T1000 (cell line): ENCODE measurements at regions not wholly inside any gene's neighbourhood (a gene's known extent, or its start where the extent isn't known, plus 50 kb on each side); places are given as distances from the start of the nearest gene placed in this dataset.

Experiments used
- DNase-seq: peaks from one replicate; lab custom pipeline; 2025; ENCODE audit warnings: mixed read lengths; lab: John Stamatoyannopoulos, UW

DNA sequence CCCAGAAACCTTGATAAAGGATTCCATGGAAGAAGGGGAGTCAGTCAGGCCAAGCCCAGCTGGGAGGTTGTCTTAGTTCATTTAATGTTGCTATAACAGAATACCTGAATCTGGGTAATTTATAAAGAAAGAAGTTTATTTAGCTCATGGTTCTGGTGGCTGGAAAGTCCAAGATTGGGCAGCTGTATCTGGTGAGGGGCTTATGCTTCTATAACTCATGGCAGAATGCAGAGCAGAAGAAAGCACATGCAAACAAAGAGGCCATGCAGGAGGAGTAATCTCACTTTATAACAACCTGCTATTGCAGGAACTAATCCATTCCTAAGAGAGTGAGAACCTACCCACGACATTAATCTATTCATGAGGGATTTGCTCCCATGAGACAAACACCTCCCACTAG, 54.2 kb upstream of the ANKRD1 start:
- DNase-seq = no peak

GRCh38 chr10:90977162-90977854, 56.4 kb upstream of the ANKRD1 start:
- DNase-seq = no peak

DNA sequence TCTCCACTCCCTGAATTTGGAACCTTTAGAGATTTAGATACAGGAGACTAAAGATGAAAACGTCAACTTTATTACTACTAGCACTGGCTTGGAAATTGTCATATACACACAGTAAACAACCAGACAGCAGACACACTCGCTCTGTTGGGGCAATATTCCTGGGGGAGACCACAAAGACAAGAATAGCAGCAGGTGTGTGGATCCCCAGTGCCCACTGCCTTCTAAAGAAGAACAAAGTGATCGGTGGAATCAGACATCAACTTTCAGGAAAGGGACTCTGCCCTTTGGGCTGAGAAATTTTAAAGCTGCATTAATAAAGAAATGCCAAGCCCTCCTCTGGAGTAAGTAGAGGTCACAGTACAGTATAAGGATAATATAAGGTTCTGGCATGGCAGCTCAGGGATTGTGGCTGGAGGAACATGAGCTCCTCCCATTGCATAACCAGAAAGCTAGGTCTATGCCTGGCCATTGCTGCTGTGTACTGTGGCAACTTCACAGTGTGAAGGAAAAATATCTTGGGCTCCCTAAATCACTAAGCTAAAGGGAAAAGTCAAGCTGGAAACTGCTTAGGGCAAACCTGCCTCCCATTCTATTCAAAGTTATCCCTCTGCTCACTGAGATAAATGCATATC, 57.1 kb upstream of the ANKRD1 start:
- DNase-seq = no peak

DNA sequence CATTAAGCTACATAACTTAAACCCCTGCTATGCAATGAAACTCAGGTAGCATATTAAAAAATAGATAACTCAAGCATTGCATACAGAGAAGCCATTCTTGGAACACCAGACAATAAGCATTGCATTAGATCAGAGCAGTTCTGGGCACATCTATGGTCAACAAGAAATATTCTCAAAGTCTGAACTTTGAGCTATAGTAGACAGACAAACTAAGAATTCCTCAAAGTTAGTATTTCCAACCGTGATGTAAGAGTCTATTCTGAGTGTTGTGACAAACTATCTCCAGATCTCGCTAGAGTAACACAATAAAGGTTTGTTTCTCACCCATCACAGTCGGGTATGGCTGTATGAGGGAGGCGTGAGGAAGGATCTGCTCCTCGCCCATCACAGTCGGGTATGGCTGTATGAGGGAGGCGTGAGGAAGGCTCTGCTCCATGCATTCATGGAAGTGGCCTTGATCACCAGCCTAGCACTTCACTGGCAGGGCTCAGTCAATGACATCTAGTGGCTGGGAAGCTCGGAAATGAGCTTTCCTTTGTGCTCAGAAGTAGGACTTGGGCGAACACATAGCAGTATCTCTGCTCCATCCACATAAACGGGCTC, 61.6 kb upstream of the ANKRD1 start:
- no peak for DNase-seq

GRCh38 chr10:90983914-90984549, 63.1 kb upstream of the ANKRD1 start:
- no peak for DNase-seq

GRCh38 chr10:90984898-90985297, 64.0 kb upstream of the ANKRD1 start:
- DNase-seq = no peak

DNA sequence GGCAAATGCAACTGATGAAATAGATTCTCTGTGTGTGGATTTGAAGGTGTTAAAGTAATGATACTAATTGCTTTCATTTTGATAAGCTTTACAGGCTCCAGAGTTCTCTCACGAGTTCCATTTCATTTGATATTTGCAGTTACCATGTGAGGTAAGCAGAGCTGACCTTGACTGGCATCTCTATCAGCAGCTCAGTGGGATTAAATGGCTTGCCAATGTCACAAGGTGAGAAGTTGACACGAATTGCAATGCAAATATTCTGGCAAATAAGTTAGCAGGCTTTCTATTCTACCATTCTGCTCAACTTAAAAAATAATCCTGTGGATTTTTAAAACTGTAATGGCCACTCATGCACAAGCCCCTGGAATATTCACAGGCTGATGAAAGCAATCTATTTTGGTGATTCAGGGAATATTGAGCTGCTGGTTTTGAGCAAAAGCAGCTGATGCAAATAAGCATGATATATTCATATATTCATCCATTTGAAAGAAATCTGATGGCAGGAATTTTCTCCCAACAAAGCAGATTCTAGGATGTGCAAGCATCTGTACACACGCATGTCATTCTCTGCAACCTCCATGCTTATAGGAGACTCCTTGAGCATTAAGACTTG, 64.5 kb upstream of the ANKRD1 start:
- DNase-seq = no peak

- no peak for DNase-seq
Observed at GRCh38 chr10:90986136-90986760, 65.4 kb upstream of the ANKRD1 start.

DNA sequence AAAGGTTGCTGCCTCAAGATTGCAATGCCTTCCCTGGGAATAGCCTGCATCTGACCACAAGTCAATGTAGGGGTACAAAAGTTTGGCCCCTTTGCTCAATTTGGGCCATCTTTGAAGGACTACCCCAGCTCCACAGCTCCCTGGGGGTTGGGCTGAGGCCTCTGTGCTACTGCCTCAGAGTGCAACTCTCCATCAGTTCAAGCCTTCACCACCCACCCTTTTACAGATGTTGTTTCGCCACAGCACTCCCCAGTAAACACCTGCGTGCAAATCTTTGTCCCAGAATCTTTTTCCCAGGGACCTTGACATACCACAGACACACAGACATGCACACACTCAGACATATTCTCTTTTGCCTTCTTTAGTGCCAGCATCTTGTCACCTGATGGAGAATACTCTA, 66.0 kb upstream of the ANKRD1 start:
- no peak for DNase-seq

- no peak for DNase-seq
Observed at GRCh38 chr10:90987383-90987782, 66.5 kb upstream of the ANKRD1 start.

GRCh38 chr10:90988024-90988423, 67.1 kb upstream of the ANKRD1 start:
- no peak for DNase-seq

- DNase-seq = no peak
Observed at GRCh38 chr10:90988802-90989201, 67.9 kb upstream of the ANKRD1 start.

DNA sequence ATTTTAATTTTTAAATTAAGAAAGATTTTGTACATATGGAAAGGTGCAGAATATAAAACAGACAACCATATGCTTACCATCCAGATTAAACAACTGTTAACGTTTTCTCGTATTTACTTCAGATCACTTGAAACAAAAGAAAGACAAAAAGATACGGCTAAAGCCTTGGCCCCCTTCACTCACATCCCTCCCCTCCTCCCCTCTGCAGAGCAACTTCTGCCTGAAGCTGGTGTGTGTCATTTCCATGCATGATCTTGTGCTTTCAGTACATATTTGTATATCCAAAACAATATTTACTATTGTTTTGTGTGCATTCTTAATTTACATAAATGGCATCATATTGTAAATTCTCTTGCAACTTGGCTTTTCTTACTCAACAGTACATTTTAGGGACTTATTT, 68.5 kb upstream of the ANKRD1 start:
- DNase-seq = no peak

DNA sequence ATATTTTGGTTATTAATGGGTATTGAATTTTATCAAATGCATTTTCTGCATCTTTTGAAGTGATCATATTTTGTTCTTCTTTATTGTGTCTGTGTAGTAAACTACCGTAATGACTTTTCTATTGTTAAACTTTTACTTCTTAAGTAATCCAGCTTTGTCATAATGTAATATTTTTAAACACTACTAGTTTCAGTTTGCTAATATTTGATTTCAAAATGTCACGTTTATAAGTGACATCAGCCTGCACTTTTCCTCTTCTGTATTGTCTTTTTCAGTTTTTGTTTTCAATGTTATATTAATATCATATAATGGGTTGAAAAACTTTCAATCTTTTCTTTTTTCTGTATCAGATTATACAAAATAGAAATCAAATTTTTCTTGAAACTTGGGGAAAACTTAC, 71.6 kb upstream of the ANKRD1 start:
- DNase-seq = no peak

- no peak for DNase-seq
Observed at GRCh38 chr10:90993340-90993739, 72.5 kb upstream of the ANKRD1 start.

DNA sequence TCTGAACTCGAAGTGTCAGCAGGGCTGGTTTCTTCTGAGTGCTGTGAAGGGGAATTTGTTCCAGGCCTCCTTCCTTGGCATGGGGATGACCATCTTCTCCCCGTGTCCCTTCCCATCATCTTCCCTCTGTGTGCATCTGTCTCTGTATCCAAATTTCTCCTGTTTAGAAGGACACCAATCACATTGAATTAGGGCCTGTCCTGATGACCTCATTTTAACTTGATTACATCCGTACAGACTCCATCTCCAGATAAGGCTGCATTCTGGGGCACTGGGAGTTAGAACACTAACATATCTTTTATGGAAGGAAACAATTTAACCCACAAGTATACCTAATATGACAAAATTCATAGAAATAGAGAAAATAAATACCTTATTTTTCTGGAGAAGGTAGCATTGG, 76.8 kb upstream of the ANKRD1 start:
- no peak for DNase-seq

DNA sequence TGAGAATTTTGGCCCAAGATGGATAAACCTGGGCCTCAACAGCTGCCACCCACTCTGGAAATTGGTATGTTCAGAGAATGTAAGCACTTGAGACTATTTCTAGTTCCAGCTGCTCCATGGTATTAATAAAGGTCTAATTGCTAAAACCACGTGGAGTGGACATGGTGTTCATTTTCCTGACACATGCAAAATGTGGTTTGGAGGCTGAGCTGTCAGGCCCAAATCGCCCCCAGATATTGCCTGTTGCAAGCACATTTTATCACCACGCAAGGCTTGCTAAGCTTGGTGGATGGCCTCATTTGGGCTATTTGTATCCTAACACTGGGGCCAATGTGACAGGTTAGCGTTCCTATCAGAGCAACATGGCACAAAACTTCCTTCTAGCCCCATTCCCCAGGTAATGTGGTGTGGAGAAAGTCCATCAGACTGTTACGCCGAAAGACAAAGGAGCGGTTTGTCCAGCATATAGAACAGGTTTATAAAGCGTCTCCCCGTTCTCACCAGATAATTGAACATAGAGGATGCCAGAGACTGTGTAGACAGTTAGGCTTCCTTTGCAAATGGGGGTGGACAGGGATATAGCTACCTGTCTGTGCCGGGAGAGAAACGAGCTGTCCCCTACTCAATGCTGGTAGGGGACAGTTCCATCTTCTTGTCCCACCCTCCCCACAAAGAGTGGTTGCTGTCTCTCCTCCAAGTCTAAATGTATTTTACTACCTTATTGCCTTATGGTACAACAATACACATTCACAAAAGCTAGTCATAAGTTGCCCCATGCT, 78.0 kb upstream of the ANKRD1 start:
- DNase-seq = no peak

DNA sequence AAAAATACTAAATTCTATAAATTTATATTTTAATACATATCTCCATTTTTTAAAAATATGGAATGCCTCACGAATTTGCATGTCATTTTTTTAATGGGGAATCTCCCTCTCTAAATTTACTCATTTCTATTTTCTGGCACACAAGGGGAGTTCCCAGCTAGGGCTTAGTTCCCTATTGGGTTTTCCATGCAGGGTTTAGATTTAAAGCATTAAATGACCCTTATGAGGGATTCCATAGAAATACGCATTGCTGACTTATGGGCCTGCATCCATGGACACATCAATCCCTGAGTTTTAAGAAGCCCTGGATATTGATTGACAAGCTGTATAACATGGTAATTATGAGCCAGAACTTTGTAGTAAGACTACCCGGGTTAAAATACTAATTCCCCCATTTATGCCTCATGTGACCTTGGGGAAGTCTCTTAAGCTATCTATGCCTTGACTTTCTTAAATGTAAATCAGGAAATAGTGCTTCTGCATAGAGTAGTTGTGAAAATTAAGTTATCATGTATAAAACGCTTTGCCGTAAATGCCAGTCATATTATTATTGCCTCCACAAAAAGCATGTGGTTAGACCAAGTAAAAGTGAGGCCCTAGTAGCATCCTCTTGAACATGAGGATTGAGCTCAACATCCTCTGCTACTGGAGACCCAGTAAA, 78.8 kb upstream of the ANKRD1 start:
- no peak for DNase-seq

GRCh38 chr10:91000470-91000869, 79.6 kb upstream of the ANKRD1 start:
- no peak for DNase-seq

DNA sequence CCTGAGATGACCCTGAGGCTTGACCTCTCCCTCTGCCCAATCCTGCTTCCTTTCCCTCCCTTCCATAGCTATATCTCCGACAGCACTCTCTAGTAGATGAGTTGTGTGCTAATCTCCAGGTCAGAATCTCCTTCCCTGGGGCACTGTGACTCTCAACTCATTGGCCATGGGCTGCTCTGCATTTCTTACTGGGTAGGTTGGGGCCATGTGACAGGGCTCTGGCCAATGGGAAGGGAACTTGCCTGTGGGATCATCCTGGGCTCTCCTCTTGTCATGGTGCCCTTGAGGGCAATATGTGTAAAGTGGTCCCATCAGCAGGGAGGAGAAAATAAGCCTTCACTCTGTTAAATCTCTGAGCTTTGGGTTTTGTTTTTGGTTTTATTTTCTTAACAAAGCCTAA, 80.1 kb upstream of the ANKRD1 start:
- no peak for DNase-seq

GRCh38 chr10:91002656-91003055, 81.8 kb upstream of the ANKRD1 start:
- no peak for DNase-seq
